ENCODE measurements at regions not wholly inside any gene's neighbourhood (a gene's known extent, or its start where the extent isn't known, plus 50 kb on each side); places are given as distances from the start of the nearest gene placed in this dataset.

- TF ChIP-seq CTCF (IDR thresholded peaks at IDR 0.05; ENCODE audit: poor library complexity) (no peak), EZH2 (IDR thresholded peaks at IDR 0.05; ENCODE audit: borderline replicate concordance) (no peak)
Observed at GRCh38 chr17:36695082-36695481, 93.7 kb downstream of the MRM1 start.

All from hepatocyte (in vitro differentiated cells).